HEK293 (cell line): ENCODE measurements at regions not wholly inside any gene's neighbourhood (a gene's known extent, or its start where the extent isn't known, plus 50 kb on each side); places are given as distances from the start of the nearest gene placed in this dataset.

Source experiments
- CTCF ChIA-PET: fragments of 350-600 bp; formaldehyde crosslinking; extraction: SDS; loops from one replicate; lab custom pipeline; 2021; ENCODE audit warnings: antibody characterized with exemption; lab: Yijun Ruan, JAX
- POLR2A ChIA-PET: fragments of 300-600 bp; formaldehyde crosslinking; extraction: SDS; loops from one replicate; lab custom pipeline; 2020; ENCODE audit warnings: antibody characterized with exemption, inconsistent platforms; lab: Yijun Ruan, JAX
- H3K27ac ChIP-seq: fragments of 200-500 bp; sonication (Bioruptor generic); 2 replicates; pipeline ENCODE4 v1.5.1; 2014; ENCODE audit warnings: low read depth, low read length, control low read depth, inconsistent platforms; ENCODE audit errors: extremely low read depth
- H3K36me3 ChIP-seq, 2 experiments: fragments of 200-500 bp in 1 of 2; sonication (Bioruptor generic) in 1 of 2; 1 replicate in 1 of 2; 2 replicates in 1 of 2; pipeline ENCODE4 v1.5.1; 2014 to 2017; ENCODE audit warnings: inconsistent platforms in 2 of 2, low read length in 2 of 2; ENCODE audit not compliant: control insufficient read depth in 2 of 2, insufficient read depth in 1 of 2
- H3K4me1 ChIP-seq: fragments of 200-500 bp; sonication (Bioruptor generic); 2 replicates; pipeline ENCODE4 v1.5.1; 2014; ENCODE audit warnings: mild to moderate bottlenecking, low read length, inconsistent platforms; ENCODE audit not compliant: control insufficient read depth, insufficient read depth
- H3K4me3 ChIP-seq: 2 replicates; pipeline ENCODE4 v1.5.1; 2011; ENCODE audit warnings: low read depth, mild to moderate bottlenecking, control low read depth, low read length, moderate library complexity
- H3K9me3 ChIP-seq: fragments of 200-500 bp; sonication (Bioruptor generic); 2 replicates; pipeline ENCODE4 v1.5.1; 2014; ENCODE audit warnings: low read depth, low read length, inconsistent platforms; ENCODE audit not compliant: control insufficient read depth, insufficient read depth
- FEZF1 ChIP-seq: fragments of 450-650 bp; formaldehyde crosslinking; IDR thresholded peaks from 2 replicates; pipeline ENCODE4 v1.5.1; 2016; ENCODE audit warnings: missing biosample characterization, missing genetic modification characterization
- GLI4 ChIP-seq: fragments of 450-650 bp; formaldehyde crosslinking; IDR thresholded peaks from 2 replicates; pipeline ENCODE4 v1.5.1; 2016; ENCODE audit warnings: missing biosample characterization, missing genetic modification characterization
- GLIS1 ChIP-seq: fragments of 450-650 bp; formaldehyde crosslinking; IDR thresholded peaks from 2 replicates; pipeline ENCODE4 v1.5.1; 2016; ENCODE audit warnings: missing biosample characterization, missing genetic modification characterization
- HOXD13 ChIP-seq: sonication (generic); formaldehyde crosslinking; IDR thresholded peaks from 2 replicates; pipeline ENCODE4 v1.8.0; 2022; ENCODE audit warnings: missing genetic modification reagents, borderline replicate concordance
- IKZF3 ChIP-seq: fragments of 450-650 bp; IDR thresholded peaks from 2 replicates; pipeline ENCODE4 v1.5.0; 2018; ENCODE audit warnings: missing biosample characterization, mild to moderate bottlenecking, missing genetic modification characterization, moderate library complexity
- KLF7 ChIP-seq: fragments of 450-650 bp; formaldehyde crosslinking; IDR thresholded peaks from 2 replicates; pipeline ENCODE4 v1.5.1; 2016; ENCODE audit warnings: missing biosample characterization, missing genetic modification characterization, borderline replicate concordance
- OVOL3 ChIP-seq: fragments of 450-650 bp; formaldehyde crosslinking; IDR thresholded peaks from 2 replicates; pipeline ENCODE4 v1.5.1; 2016; ENCODE audit warnings: missing biosample characterization, missing genetic modification characterization
- TCF7L2 ChIP-seq: IDR thresholded peaks from 2 replicates; pipeline ENCODE4 v1.6.1; 2011; ENCODE audit warnings: low read depth, mild to moderate bottlenecking, inconsistent platforms, low read length, moderate library complexity, borderline replicate concordance
- ZFP41 ChIP-seq: fragments of 450-650 bp; formaldehyde crosslinking; IDR thresholded peaks from 2 replicates; pipeline ENCODE4 v1.5.1; 2016; ENCODE audit warnings: missing biosample characterization, missing genetic modification characterization, borderline replicate concordance
- ZNF292 ChIP-seq: fragments of 450-650 bp; formaldehyde crosslinking; IDR thresholded peaks from 2 replicates; pipeline ENCODE4 v1.5.1; 2016; ENCODE audit warnings: low read depth, missing biosample characterization, missing genetic modification characterization, borderline replicate concordance
- ZNF366 ChIP-seq: fragments of 450-650 bp; formaldehyde crosslinking; conservative IDR thresholded peaks from 2 replicates; pipeline ENCODE4 v1.5.1; 2016; ENCODE audit warnings: missing biosample characterization, missing genetic modification characterization
- ZNF416 ChIP-seq: fragments of 450-650 bp; formaldehyde crosslinking; IDR thresholded peaks from 2 replicates; pipeline ENCODE4 v1.5.1; 2016; ENCODE audit warnings: missing biosample characterization, missing genetic modification characterization
- ZNF549 ChIP-seq: fragments of 450-650 bp; IDR thresholded peaks from 2 replicates; pipeline ENCODE4 v1.5.1; 2018; ENCODE audit warnings: missing biosample characterization, missing genetic modification characterization, mild to moderate bottlenecking, inconsistent platforms, moderate library complexity
- ZNF610 ChIP-seq: fragments of 450-650 bp; formaldehyde crosslinking; IDR thresholded peaks from 2 replicates; pipeline ENCODE4 v1.5.1; 2016; ENCODE audit warnings: missing biosample characterization, missing genetic modification characterization, borderline replicate concordance
- ZNF624 ChIP-seq: fragments of 450-650 bp; formaldehyde crosslinking; IDR thresholded peaks from 2 replicates; pipeline ENCODE4 v1.5.1; 2017; ENCODE audit warnings: missing biosample characterization, missing genetic modification characterization
- ZNF670 ChIP-seq: fragments of 450-650 bp; formaldehyde crosslinking; IDR thresholded peaks from 2 replicates; pipeline ENCODE4 v1.5.1; 2016; ENCODE audit warnings: missing biosample characterization, missing genetic modification characterization, low read depth
- ZNF791 ChIP-seq: fragments of 450-650 bp; formaldehyde crosslinking; IDR thresholded peaks from 2 replicates; pipeline ENCODE4 v1.5.1; 2016; ENCODE audit warnings: missing biosample characterization, missing genetic modification characterization
- ZSCAN16 ChIP-seq: fragments of 450-650 bp; formaldehyde crosslinking; IDR thresholded peaks from 2 replicates; pipeline ENCODE4 v1.5.1; 2016; ENCODE audit warnings: missing biosample characterization, missing genetic modification characterization
- TF ChIP-seq, protein P1 (sequence below): fragments of 450-650 bp; formaldehyde crosslinking; IDR thresholded peaks from 2 replicates; pipeline ENCODE4 v1.5.1; 2016; ENCODE audit warnings: missing biosample characterization, missing genetic modification characterization
- TF ChIP-seq, protein P2 (sequence below): IDR thresholded peaks from 2 replicates; pipeline ENCODE4 v1.6.1; 2011; ENCODE audit warnings: mild to moderate bottlenecking, low read depth, low read length, borderline replicate concordance
- TF ChIP-seq, protein P3 (sequence below): fragments of 450-650 bp; formaldehyde crosslinking; IDR thresholded peaks from 2 replicates; pipeline ENCODE4 v1.5.1; 2016; ENCODE audit warnings: missing biosample characterization, missing genetic modification characterization
- TF ChIP-seq, protein P4 (sequence below): fragments of 450-650 bp; formaldehyde crosslinking; IDR thresholded peaks from 2 replicates; pipeline ENCODE4 v1.5.1; 2016; ENCODE audit warnings: missing biosample characterization, missing genetic modification characterization, borderline replicate concordance
- TF ChIP-seq, protein P5 (sequence below): fragments of 450-650 bp; formaldehyde crosslinking; IDR thresholded peaks from 2 replicates; pipeline ENCODE4 v1.5.1; 2016; ENCODE audit warnings: missing biosample characterization, missing genetic modification characterization, low read depth
- TF ChIP-seq, protein P6 (sequence below): fragments of 450-650 bp; formaldehyde crosslinking; IDR thresholded peaks from 2 replicates; pipeline ENCODE4 v1.5.1; 2017; ENCODE audit warnings: missing biosample characterization, missing genetic modification characterization

DNA sequence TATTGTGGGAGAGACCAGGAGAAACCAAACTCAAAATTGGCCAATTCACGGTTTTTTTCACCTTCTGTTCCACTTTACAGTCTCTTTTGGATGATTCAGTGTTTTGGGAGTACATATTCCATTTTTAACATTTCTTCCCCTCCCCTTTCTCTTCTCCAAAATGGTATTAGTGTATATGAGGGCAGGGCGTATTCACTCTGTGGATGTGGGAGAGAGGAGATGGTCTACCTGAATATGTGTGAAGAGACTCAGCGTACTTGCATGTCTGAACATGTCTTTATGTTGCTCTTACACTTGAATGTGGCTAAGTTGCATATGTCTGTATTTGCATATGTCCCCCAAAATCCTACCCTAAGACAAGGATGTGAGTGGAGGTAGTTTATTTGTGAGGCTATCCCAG is 291.0 kb upstream of the PPP2R3A start:
- no peaks in the 10 kb centered on the region for H3K4me1 ChIP-seq
- ChIA-PET CTCF (interaction anchor here (0.5 to 0.6 kb wide), 2 partner anchors 34 to 696 kb away, joined by 3 read pairs; no protein-coding TSS in a partner anchor), POLR2A (no interaction called here)
- TF ChIP-seq ZNF549 (tag by site-specific recombination): no peak
- TF ChIP-seq, protein P1, sequence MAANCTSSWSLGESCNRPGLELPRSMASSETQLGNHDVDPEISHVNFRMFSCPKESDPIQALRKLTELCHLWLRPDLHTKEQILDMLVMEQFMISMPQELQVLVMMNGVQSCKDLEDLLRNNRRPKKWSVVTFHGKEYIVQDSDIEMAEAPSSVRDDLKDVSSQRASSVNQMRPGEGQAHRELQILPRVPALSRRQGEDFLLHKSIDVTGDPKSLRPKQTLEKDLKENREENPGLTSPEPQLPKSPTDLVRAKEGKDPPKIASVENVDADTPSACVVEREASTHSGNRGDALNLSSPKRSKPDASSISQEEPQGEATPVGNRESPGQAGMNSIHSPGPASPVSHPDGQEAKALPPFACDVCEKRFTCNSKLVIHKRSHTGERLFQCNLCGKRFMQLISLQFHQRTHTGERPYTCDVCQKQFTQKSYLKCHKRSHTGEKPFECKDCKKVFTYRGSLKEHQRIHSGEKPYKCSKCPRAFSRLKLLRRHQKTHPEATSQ (tag by site-specific recombination): no peak
- TF ChIP-seq ZNF416 (tag by site-specific recombination): no peak
- no peak for TF ChIP-seq ZNF624 (tag by site-specific recombination)
- H3K36me3 ChIP-seq: no peaks in the 10 kb centered on the region
- no peaks in the 10 kb centered on the region for H3K9me3 ChIP-seq
- no peak overlapping the region for H3K4me3 ChIP-seq
- H3K27ac ChIP-seq: no peak overlapping the region

DNA sequence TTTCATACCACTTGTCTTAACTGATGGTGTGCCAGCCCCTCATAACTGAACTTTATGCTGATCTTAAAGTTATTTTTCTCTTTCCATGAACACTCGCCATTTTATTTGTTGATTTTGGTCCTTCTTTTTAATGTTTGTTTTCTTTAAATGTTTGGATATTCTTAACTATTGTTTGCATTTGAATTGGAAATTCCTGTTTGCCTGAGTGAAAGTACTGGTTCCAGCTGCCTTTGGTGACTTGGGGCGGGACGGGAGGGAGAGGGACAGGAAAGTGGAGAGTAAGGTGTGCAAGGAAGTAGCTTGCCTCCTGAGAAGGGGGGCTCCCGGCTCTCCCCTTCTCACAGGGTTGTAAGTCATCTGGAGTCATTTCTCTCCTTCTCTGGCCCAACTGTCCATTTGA is 287.1 kb upstream of the PPP2R3A start:
- Histone ChIP-seq H3K4me3 (no peak overlapping the region), H3K4me1 (no peaks in the 10 kb centered on the region), H3K27ac (no peak overlapping the region), H3K36me3 (no peaks in the 10 kb centered on the region), H3K9me3 (no peaks in the 10 kb centered on the region)
- TF ChIP-seq, protein P2, sequence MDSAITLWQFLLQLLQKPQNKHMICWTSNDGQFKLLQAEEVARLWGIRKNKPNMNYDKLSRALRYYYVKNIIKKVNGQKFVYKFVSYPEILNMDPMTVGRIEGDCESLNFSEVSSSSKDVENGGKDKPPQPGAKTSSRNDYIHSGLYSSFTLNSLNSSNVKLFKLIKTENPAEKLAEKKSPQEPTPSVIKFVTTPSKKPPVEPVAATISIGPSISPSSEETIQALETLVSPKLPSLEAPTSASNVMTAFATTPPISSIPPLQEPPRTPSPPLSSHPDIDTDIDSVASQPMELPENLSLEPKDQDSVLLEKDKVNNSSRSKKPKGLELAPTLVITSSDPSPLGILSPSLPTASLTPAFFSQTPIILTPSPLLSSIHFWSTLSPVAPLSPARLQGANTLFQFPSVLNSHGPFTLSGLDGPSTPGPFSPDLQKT: no peak
- TF ChIP-seq ZNF292: no peak
- TF ChIP-seq, protein P3, sequence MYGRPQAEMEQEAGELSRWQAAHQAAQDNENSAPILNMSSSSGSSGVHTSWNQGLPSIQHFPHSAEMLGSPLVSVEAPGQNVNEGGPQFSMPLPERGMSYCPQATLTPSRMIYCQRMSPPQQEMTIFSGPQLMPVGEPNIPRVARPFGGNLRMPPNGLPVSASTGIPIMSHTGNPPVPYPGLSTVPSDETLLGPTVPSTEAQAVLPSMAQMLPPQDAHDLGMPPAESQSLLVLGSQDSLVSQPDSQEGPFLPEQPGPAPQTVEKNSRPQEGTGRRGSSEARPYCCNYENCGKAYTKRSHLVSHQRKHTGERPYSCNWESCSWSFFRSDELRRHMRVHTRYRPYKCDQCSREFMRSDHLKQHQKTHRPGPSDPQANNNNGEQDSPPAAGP (tag by site-specific recombination): no peak
- no peak for TF ChIP-seq FEZF1
- TF ChIP-seq GLIS1: no peak
- TF ChIP-seq, protein P4, sequence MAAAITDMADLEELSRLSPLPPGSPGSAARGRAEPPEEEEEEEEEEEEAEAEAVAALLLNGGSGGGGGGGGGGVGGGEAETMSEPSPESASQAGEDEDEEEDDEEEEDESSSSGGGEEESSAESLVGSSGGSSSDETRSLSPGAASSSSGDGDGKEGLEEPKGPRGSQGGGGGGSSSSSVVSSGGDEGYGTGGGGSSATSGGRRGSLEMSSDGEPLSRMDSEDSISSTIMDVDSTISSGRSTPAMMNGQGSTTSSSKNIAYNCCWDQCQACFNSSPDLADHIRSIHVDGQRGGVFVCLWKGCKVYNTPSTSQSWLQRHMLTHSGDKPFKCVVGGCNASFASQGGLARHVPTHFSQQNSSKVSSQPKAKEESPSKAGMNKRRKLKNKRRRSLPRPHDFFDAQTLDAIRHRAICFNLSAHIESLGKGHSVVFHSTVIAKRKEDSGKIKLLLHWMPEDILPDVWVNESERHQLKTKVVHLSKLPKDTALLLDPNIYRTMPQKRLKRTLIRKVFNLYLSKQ (tag by site-specific recombination): no peak
- TF ChIP-seq ZSCAN16 (tag by site-specific recombination): no peak
- TF ChIP-seq ZNF670 (tag by site-specific recombination): no peak
- TF ChIP-seq KLF7 (tag by site-specific recombination): no peak
- TF ChIP-seq ZNF366: no peak
- TF ChIP-seq, protein P5, sequence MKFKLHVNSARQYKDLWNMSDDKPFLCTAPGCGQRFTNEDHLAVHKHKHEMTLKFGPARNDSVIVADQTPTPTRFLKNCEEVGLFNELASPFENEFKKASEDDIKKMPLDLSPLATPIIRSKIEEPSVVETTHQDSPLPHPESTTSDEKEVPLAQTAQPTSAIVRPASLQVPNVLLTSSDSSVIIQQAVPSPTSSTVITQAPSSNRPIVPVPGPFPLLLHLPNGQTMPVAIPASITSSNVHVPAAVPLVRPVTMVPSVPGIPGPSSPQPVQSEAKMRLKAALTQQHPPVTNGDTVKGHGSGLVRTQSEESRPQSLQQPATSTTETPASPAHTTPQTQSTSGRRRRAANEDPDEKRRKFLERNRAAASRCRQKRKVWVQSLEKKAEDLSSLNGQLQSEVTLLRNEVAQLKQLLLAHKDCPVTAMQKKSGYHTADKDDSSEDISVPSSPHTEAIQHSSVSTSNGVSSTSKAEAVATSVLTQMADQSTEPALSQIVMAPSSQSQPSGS (tag by site-specific recombination): no peak
- TF ChIP-seq TCF7L2: no peak
- TF ChIP-seq HOXD13: no peak
- no peak for TF ChIP-seq IKZF3 (tag by site-specific recombination)
- TF ChIP-seq ZNF791 (tag by site-specific recombination): no peak
- TF ChIP-seq ZNF610 (tag by site-specific recombination): no peak
- TF ChIP-seq OVOL3 (tag by site-specific recombination): no peak
- TF ChIP-seq, protein P6, sequence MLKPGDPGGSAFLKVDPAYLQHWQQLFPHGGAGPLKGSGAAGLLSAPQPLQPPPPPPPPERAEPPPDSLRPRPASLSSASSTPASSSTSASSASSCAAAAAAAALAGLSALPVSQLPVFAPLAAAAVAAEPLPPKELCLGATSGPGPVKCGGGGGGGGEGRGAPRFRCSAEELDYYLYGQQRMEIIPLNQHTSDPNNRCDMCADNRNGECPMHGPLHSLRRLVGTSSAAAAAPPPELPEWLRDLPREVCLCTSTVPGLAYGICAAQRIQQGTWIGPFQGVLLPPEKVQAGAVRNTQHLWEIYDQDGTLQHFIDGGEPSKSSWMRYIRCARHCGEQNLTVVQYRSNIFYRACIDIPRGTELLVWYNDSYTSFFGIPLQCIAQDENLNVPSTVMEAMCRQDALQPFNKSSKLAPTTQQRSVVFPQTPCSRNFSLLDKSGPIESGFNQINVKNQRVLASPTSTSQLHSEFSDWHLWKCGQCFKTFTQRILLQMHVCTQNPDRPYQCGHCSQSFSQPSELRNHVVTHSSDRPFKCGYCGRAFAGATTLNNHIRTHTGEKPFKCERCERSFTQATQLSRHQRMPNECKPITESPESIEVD (tag by site-specific recombination): no peak
- no peak for TF ChIP-seq GLI4 (tag by site-specific recombination)
- no peak for TF ChIP-seq ZFP41 (tag by site-specific recombination)
- ChIA-PET CTCF (no interaction called here), POLR2A (no interaction called here)
